Vagina (tissue), 2 donors: ENCODE measurements at regions not wholly inside any gene's neighbourhood (a gene's known extent, or its start where the extent isn't known, plus 50 kb on each side); places are given as distances from the start of the nearest gene placed in this dataset.
A peak's percentile ranks its signal among the peaks of the same experiment; 100 is the strongest.
"Not testable (repeated sequence)": the region's sequence is repeated elsewhere in the genome, so short reads cannot be mapped to it uniquely, and the experiment has no call there.

Experiments used
- DNase-seq, 2 donors: peaks; one replicate each; pipeline ENCODE4 v3.0.0-alpha.2; 2017; ENCODE audit errors: extremely low spot score in 2 of 2
- H3K27ac ChIP-seq: fragments of 200-600 bp; sonication (generic); one replicate; pipeline ENCODE4 v1.5.1; 2019
- H3K27me3 ChIP-seq: fragments of 200-600 bp; sonication (generic); one replicate; pipeline ENCODE4 v1.5.1; 2019
- H3K36me3 ChIP-seq, 2 donors: fragments of 200-600 bp; sonication (generic); one replicate each; pipeline ENCODE4 v1.5.1; 2017 to 2019
- H3K4me1 ChIP-seq: fragments of 200-600 bp; sonication (generic); one replicate; pipeline ENCODE4 v1.5.1; 2019
- H3K4me3 ChIP-seq, 2 donors: fragments of 200-600 bp; sonication (generic); 1 replicate in 1 of 2; 2 replicates in 1 of 2; pipeline ENCODE4 v1.5.1; 2016 to 2019
- H3K9me3 ChIP-seq: fragments of 200-600 bp; sonication (generic); one replicate; pipeline ENCODE4 v1.5.1; 2019
- CTCF ChIP-seq, 3 experiments: fragments of 450-650 bp in 2 of 3; fragments of 200-600 bp in 1 of 3; sonication (generic) in 1 of 3; IDR thresholded peaks; one replicate each; pipeline ENCODE4 v1.5.1; 2017 to 2019; ENCODE audit warnings: antibody characterized with exemption in 3 of 3, mild to moderate bottlenecking in 2 of 3, moderate library complexity in 2 of 3
- POLR2A ChIP-seq, 2 donors: fragments of 450-650 bp; IDR thresholded peaks; one replicate each; pipeline ENCODE4 v1.6.1; 2017; ENCODE audit warnings: antibody characterized with exemption in 2 of 2, mild to moderate bottlenecking in 2 of 2, moderate library complexity in 2 of 2
- POLR2AphosphoS5 ChIP-seq, 2 donors: sonication (generic); formaldehyde crosslinking; IDR thresholded peaks; one replicate each; pipeline ENCODE4 v1.9.0; 2017; ENCODE audit warnings: antibody characterized with exemption in 2 of 2, mild to moderate bottlenecking in 2 of 2, low read depth in 1 of 2; ENCODE audit not compliant: insufficient read depth in 1 of 2
- intact Hi-C: fragments of 100-400 bp; cut with DNase I; formaldehyde crosslinking; loops from one replicate; pipeline ENCODE4 v1.15.1; 2023

GRCh38 chr9:61670616-61671015 lies 480.8 kb downstream of the SPATA31A7 start:
- H3K27ac ChIP-seq, result no peak overlapping the region
- H3K36me3 ChIP-seq, result no peaks in the 10 kb centered on the region
- no peaks in the 10 kb centered on the region for H3K27me3 ChIP-seq
- no peaks in the 10 kb centered on the region for H3K4me1 ChIP-seq
- no peaks in the 10 kb centered on the region for H3K9me3 ChIP-seq
- no peak overlapping the region for H3K4me3 ChIP-seq
- intact Hi-C loops, result no loop called here
- TF ChIP-seq POLR2A (IDR thresholded peaks at IDR 0.05), result no peak
- TF ChIP-seq POLR2AphosphoS5 (IDR thresholded peaks at IDR 0.05; ENCODE audit: insufficient read depth in 1 of 2, low read depth in 1 of 2), result no peak
- no peak for TF ChIP-seq CTCF (IDR thresholded peaks at IDR 0.05)
- peak; percentile 69 to 81 for DNase-seq

- Histone ChIP-seq H3K36me3 (no peaks in the 10 kb centered on the region), H3K4me1 (no peaks in the 10 kb centered on the region), H3K27me3 (no peaks in the 10 kb centered on the region), H3K9me3 (no peaks in the 10 kb centered on the region), H3K4me3 (no peak overlapping the region), H3K27ac (no peak overlapping the region)
- TF ChIP-seq CTCF (IDR thresholded peaks at IDR 0.05) (no peak), POLR2A (IDR thresholded peaks at IDR 0.05) (no peak), POLR2AphosphoS5 (IDR thresholded peaks at IDR 0.05; ENCODE audit: insufficient read depth in 1 of 2, low read depth in 1 of 2) (no peak)
- intact Hi-C loops, result no loop called here
- peak; percentile 52 to 70 for DNase-seq
Measured at GRCh38 chr9:61671276-61671973, 481.6 kb downstream of the SPATA31A7 start.

- H3K4me1 ChIP-seq, H3K27ac ChIP-seq, H3K27me3 ChIP-seq, H3K9me3 ChIP-seq, H3K36me3 ChIP-seq, H3K4me3 ChIP-seq, intact Hi-C loops: not testable (repeated sequence)
- DNase-seq, result peak; percentile 25 to 85
Measured at GRCh38 chr9:61672107-61672541, 482.3 kb downstream of the SPATA31A7 start.

GRCh38 chr9:61672645-61673167 lies 482.9 kb downstream of the SPATA31A7 start:
- peak; percentile 72 to 77 for DNase-seq
- H3K9me3 ChIP-seq, intact Hi-C loops, H3K4me1 ChIP-seq, H3K27me3 ChIP-seq, H3K36me3 ChIP-seq, H3K4me3 ChIP-seq, H3K27ac ChIP-seq: not testable (repeated sequence)

- peak; percentile 49 to 72 for DNase-seq
- H3K4me1 ChIP-seq, result no peaks in the 10 kb centered on the region
- H3K27me3 ChIP-seq, result no peaks in the 10 kb centered on the region
- no peak overlapping the region for H3K4me3 ChIP-seq
- TF ChIP-seq CTCF (IDR thresholded peaks at IDR 0.05) (no peak), POLR2AphosphoS5 (IDR thresholded peaks at IDR 0.05; ENCODE audit: insufficient read depth in 1 of 2, low read depth in 1 of 2) (no peak), POLR2A (IDR thresholded peaks at IDR 0.05) (no peak)
- H3K9me3 ChIP-seq, result no peaks in the 10 kb centered on the region
- intact Hi-C loops, result no loop called here
- no peak overlapping the region for H3K27ac ChIP-seq
- no peaks in the 10 kb centered on the region for H3K36me3 ChIP-seq
Measured at GRCh38 chr9:61673247-61673646, 483.4 kb downstream of the SPATA31A7 start.

GRCh38 chr9:61673664-61674381 lies 484.0 kb downstream of the SPATA31A7 start:
- Histone ChIP-seq H3K4me1 (no peaks in the 10 kb centered on the region), H3K9me3 (no peaks in the 10 kb centered on the region), H3K27me3 (no peaks in the 10 kb centered on the region), H3K4me3 (no peak overlapping the region), H3K36me3 (no peaks in the 10 kb centered on the region), H3K27ac (no peak overlapping the region)
- intact Hi-C loops, result no loop called here
- peak in 1 of 2 donors; percentile 40 for DNase-seq
- TF ChIP-seq POLR2AphosphoS5 (IDR thresholded peaks at IDR 0.05; ENCODE audit: insufficient read depth in 1 of 2, low read depth in 1 of 2), result no peak
- no peak for TF ChIP-seq CTCF (IDR thresholded peaks at IDR 0.05)
- no peak for TF ChIP-seq POLR2A (IDR thresholded peaks at IDR 0.05)
